ENCODE measurements at regions not wholly inside any gene's neighbourhood (a gene's known extent, or its start where the extent isn't known, plus 50 kb on each side); places are given as distances from the start of the nearest gene placed in this dataset.

- WGBS, result 63% methylated on average over 3 of the region's 3 CpGs
- DNase-seq (ENCODE audit: low spot score), result no peak
- Histone ChIP-seq H3K36me3 (ENCODE audit: control insufficient read depth in 4 of 4, insufficient read depth in 3 of 4, low read depth in 1 of 4, low read length in 3 of 4) (peaks cover 0 to 2% (median 0%) of the 10 kb centered on the region in 4 donors), H3K9me3 (ENCODE audit: control insufficient read depth in 4 of 4, low read length in 3 of 4) (no peaks in the 10 kb centered on the region), H3K4me1 (ENCODE audit: control insufficient read depth in 4 of 4, insufficient read depth in 4 of 4, low read length in 3 of 4) (no peaks in the 10 kb centered on the region), H3K9ac (ENCODE audit: low read depth in 1 of 2, low read length in 2 of 2) (no peak overlapping the region), H3K27me3 (ENCODE audit: control insufficient read depth in 4 of 4, insufficient read depth in 4 of 4, low read length in 3 of 4) (no peaks in the 10 kb centered on the region), H3K4me3 (ENCODE audit: low read depth in 1 of 3, low read length in 3 of 3) (no peak overlapping the region), H3K27ac (ENCODE audit: low read depth in 1 of 2, low read length in 2 of 2) (no peak overlapping the region)
- TF ChIP-seq HNF4G (IDR thresholded peaks at IDR 0.05) (no peak), FOXA1 (IDR thresholded peaks at IDR 0.05) (no peak), FOXA2 (IDR thresholded peaks at IDR 0.05) (no peak), RAD21 (IDR thresholded peaks at IDR 0.05) (no peak), NR2F2 (IDR thresholded peaks at IDR 0.05) (no peak), MAX (IDR thresholded peaks at IDR 0.05) (no peak), TAF1 (conservative IDR thresholded peaks at IDR 0.05) (no peak), ATF3 (IDR thresholded peaks at IDR 0.05) (no peak), EGR1 (IDR thresholded peaks at IDR 0.05; ENCODE audit: low read depth in 2 of 2) (no peak), HNF4A (conservative IDR thresholded peaks at IDR 0.05) (no peak), SP1 (IDR thresholded peaks at IDR 0.05) (no peak), REST (IDR thresholded peaks at IDR 0.05) (no peak), ZBTB33 (IDR thresholded peaks at IDR 0.05) (no peak), YY1 (IDR thresholded peaks at IDR 0.05) (no peak), JUND (IDR thresholded peaks at IDR 0.05) (no peak)
Measured at GRCh38 chr11:122322329-122322728, 206.3 kb upstream of the BLID start.

GRCh38 chr11:122320671-122321070 lies 204.7 kb upstream of the BLID start:
- no peak for TF ChIP-seq HNF4G (IDR thresholded peaks at IDR 0.05)
- no peak for TF ChIP-seq MAX (IDR thresholded peaks at IDR 0.05)
- H3K4me1 ChIP-seq (ENCODE audit: control insufficient read depth in 4 of 4, insufficient read depth in 4 of 4, low read length in 3 of 4), result peaks cover 0 to 3% (median 0%) of the 10 kb centered on the region in 4 donors
- no peaks in the 10 kb centered on the region for H3K9me3 ChIP-seq (ENCODE audit: control insufficient read depth in 4 of 4, low read length in 3 of 4)
- WGBS, result 78% methylated on average over 2 of the region's 2 CpGs
- no peak overlapping the region for H3K27ac ChIP-seq (ENCODE audit: low read depth in 1 of 2, low read length in 2 of 2)
- peaks cover 0 to 2% (median 0%) of the 10 kb centered on the region in 4 donors for H3K36me3 ChIP-seq (ENCODE audit: control insufficient read depth in 4 of 4, insufficient read depth in 3 of 4, low read depth in 1 of 4, low read length in 3 of 4)
- no peak for DNase-seq (ENCODE audit: low spot score)
- H3K27me3 ChIP-seq (ENCODE audit: control insufficient read depth in 4 of 4, insufficient read depth in 4 of 4, low read length in 3 of 4), result no peaks in the 10 kb centered on the region
- H3K9ac ChIP-seq (ENCODE audit: low read depth in 1 of 2, low read length in 2 of 2), result no peak overlapping the region
- no peak overlapping the region for H3K4me3 ChIP-seq (ENCODE audit: low read depth in 1 of 3, low read length in 3 of 3)
